Nephron (organoid): ENCODE measurements at regions not wholly inside any gene's neighbourhood (a gene's known extent, or its start where the extent isn't known, plus 50 kb on each side); places are given as distances from the start of the nearest gene placed in this dataset.
A peak's percentile ranks its signal among the peaks of the same experiment; 100 is the strongest.

Source experiments
- H3K27ac Mint-ChIP-seq, 3 experiments: 2 replicates each; pipeline ENCODE4 v1.8.0; 2020; ENCODE audit warnings: mixed read lengths in 3 of 3, mild to moderate bottlenecking in 2 of 3, moderate library complexity in 1 of 3
- H3K27me3 Mint-ChIP-seq: 2 replicates; pipeline ENCODE4 v1.8.0; 2021; ENCODE audit warnings: low read depth, mild to moderate bottlenecking, moderate library complexity, mixed read lengths
- H3K36me3 Mint-ChIP-seq: 2 replicates; pipeline ENCODE4 v1.8.0; 2020; ENCODE audit warnings: low read depth, mixed read lengths
- H3K4me1 Mint-ChIP-seq: 2 replicates; pipeline ENCODE4 v1.8.0; 2020; ENCODE audit warnings: mixed read lengths
- H3K4me3 Mint-ChIP-seq, 3 experiments: 2 replicates each; pipeline ENCODE4 v1.8.0; 2020; ENCODE audit warnings: mild to moderate bottlenecking in 3 of 3, mixed read lengths in 3 of 3, moderate library complexity in 2 of 3
- H3K9me3 Mint-ChIP-seq: 2 replicates; pipeline ENCODE4 v1.8.0; 2020; ENCODE audit warnings: mixed read lengths
- TF ChIP-seq, protein P1 (sequence below), 3 experiments: fragments of 200-600 bp; sonication (generic); IDR thresholded peaks; one replicate each; pipeline ENCODE4 v1.5.0; 2021; ENCODE audit warnings: antibody characterized with exemption in 3 of 3; ENCODE audit not compliant: unreplicated experiment in 3 of 3

DNA sequence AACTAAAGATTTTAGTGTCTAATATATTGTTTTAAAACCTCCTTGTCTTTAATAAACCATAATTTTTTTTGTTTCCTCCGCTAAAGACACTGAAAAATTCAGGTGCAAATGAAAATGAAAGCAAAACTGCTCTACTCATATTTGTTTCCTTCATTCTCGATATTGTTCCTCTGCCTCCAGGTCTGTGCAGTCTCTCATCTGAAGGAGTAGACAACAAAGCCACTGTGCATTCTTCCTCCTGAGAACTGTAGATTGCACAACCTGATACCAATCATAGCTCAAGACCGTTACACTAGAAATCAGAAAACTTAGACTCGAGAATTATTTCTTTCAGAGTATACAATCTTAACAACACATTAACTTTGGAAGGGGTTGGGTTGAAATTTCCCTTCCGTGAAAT, 373.1 kb upstream of the CXADR start:
- Mint-ChIP-seq H3K27me3 (no peaks in the 10 kb centered on the region), H3K9me3 (peaks cover 3% of the 10 kb centered on the region), H3K4me3 (peak overlapping the region in 1 of 3 experiments; percentile 64), H3K4me1 (peaks cover 5% of the 10 kb centered on the region), H3K36me3 (no peaks in the 10 kb centered on the region), H3K27ac (peak overlapping the region in 2 of 3 experiments; percentile 72 to 85)
- TF ChIP-seq, protein P1, sequence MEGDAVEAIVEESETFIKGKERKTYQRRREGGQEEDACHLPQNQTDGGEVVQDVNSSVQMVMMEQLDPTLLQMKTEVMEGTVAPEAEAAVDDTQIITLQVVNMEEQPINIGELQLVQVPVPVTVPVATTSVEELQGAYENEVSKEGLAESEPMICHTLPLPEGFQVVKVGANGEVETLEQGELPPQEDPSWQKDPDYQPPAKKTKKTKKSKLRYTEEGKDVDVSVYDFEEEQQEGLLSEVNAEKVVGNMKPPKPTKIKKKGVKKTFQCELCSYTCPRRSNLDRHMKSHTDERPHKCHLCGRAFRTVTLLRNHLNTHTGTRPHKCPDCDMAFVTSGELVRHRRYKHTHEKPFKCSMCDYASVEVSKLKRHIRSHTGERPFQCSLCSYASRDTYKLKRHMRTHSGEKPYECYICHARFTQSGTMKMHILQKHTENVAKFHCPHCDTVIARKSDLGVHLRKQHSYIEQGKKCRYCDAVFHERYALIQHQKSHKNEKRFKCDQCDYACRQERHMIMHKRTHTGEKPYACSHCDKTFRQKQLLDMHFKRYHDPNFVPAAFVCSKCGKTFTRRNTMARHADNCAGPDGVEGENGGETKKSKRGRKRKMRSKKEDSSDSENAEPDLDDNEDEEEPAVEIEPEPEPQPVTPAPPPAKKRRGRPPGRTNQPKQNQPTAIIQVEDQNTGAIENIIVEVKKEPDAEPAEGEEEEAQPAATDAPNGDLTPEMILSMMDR (IDR thresholded peaks at IDR 0.05; ENCODE audit: unreplicated experiment in 3 of 3): no peak

DNA sequence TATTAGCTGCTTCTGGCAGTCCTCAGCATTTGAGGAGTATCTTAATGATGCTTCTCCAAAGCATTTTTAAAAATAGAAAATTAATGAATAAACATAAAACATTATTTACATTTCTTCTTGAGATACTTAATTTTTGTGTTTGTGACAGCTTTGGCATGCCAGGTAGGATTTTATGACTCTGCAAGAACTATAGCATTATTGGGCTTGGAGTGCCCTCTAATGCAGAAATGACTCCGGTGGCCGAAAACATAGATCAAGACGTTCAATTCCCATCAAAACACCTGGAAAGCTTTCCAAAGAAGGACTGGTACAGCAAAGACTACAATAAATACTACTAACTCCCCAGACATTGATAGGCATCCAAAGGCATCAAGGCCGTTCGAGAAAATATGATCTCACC, 366.4 kb upstream of the CXADR start:
- Mint-ChIP-seq H3K27ac (no peak overlapping the region), H3K4me3 (no peak overlapping the region), H3K4me1 (no peaks in the 10 kb centered on the region), H3K9me3 (peaks cover 8% of the 10 kb centered on the region), H3K27me3 (no peaks in the 10 kb centered on the region), H3K36me3 (no peaks in the 10 kb centered on the region)
- TF ChIP-seq, protein P1 (IDR thresholded peaks at IDR 0.05; ENCODE audit: unreplicated experiment in 3 of 3): no peak

DNA sequence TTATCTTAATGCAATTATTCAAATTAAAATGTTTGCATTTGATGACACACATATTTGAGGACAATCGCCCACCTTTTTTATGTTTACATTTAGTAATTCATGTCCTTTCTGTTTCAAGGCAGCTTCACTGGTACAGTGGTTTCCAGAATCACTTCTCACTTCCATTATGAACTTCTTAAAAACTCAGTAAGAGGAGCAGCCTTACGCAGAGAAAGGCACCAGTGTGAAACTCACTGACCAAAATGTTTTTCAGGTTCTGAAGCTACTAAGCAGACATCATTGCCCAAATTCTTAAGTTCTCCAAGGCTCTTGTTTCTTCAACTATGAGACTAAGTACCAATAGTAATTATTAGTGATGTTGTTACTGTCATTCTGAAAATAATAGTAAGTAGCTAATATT, 353.1 kb upstream of the CXADR start:
- Mint-ChIP-seq H3K36me3 (no peaks in the 10 kb centered on the region), H3K4me3 (no peak overlapping the region), H3K27me3 (no peaks in the 10 kb centered on the region), H3K4me1 (no peaks in the 10 kb centered on the region), H3K9me3 (peaks cover 14% of the 10 kb centered on the region), H3K27ac (no peak overlapping the region)
- TF ChIP-seq, protein P1 (IDR thresholded peaks at IDR 0.05; ENCODE audit: unreplicated experiment in 3 of 3): no peak

DNA sequence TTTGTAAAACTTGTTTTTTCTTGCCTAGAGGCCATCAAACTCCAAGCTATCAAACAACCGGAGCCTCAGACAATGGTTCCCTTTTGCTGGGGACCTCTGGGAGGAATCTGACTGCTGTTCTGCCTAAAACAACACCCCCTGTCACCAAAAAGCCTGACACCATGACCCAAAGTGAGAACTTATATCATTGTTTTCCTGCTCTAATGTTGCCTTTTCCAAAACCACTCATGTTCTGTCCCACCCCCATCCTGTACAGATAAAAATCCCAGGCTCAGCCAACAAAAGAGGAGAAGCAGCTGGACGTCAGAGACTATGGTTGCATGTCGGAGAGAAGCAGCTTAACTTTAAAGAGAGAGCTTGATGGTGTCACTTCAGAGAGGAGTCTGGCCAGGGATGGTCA, 327.2 kb upstream of the CXADR start:
- Mint-ChIP-seq H3K4me1 (peaks cover 11% of the 10 kb centered on the region), H3K36me3 (no peaks in the 10 kb centered on the region), H3K4me3 (no peak overlapping the region), H3K9me3 (peaks cover 32% of the 10 kb centered on the region), H3K27ac (peak overlapping the region; percentile 64 to 83 (median 76)), H3K27me3 (peaks cover 5% of the 10 kb centered on the region)
- TF ChIP-seq, protein P1 (IDR thresholded peaks at IDR 0.05; ENCODE audit: unreplicated experiment in 3 of 3): no peak

DNA sequence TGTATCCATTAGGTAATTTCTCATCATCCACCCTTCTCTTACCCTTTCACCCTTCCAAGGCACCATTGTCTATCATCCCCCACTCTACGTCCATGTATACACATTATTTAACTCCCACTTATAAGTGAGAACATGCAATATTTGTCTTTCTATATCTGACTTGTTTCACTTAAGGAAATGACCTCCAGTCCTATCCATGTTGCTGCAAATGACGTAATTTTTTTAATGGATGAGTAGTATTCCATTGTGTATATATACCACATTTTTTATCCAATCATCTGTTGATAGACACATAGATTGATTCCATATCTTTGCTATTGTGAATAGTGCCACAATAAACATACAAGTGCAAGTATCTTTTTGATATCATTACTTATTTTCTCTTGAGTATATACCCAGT, 322.9 kb upstream of the CXADR start:
- peaks cover 8% of the 10 kb centered on the region for H3K27me3 Mint-ChIP-seq

More for the DNA sequence above, 322.9 kb upstream of the CXADR start:
- H3K27ac Mint-ChIP-seq: no peak overlapping the region
- TF ChIP-seq, protein P1 (IDR thresholded peaks at IDR 0.05; ENCODE audit: unreplicated experiment in 3 of 3): no peak
- no peaks in the 10 kb centered on the region for H3K36me3 Mint-ChIP-seq
- H3K9me3 Mint-ChIP-seq: peaks cover 47% of the 10 kb centered on the region
- peaks cover 16% of the 10 kb centered on the region for H3K4me1 Mint-ChIP-seq
- no peak overlapping the region for H3K4me3 Mint-ChIP-seq
